HEK293T (cell line): ENCODE measurements at regions not wholly inside any gene's neighbourhood (a gene's known extent, or its start where the extent isn't known, plus 50 kb on each side); places are given as distances from the start of the nearest gene placed in this dataset.

Experiments
- CTCF ChIA-PET: fragments of 350-600 bp; formaldehyde crosslinking; extraction: SDS; loops from one replicate; lab custom pipeline; 2021; ENCODE audit warnings: antibody characterized with exemption, inconsistent platforms; lab: Yijun Ruan, JAX
- POLR2A ChIA-PET: fragments of 350-600 bp; formaldehyde crosslinking; extraction: SDS; loops from one replicate; lab custom pipeline; 2020; ENCODE audit warnings: antibody characterized with exemption, inconsistent platforms; lab: Yijun Ruan, JAX
- DNase-seq: peaks from one replicate; pipeline ENCODE4 v3.0.0; 2012; ENCODE audit warnings: mixed read lengths; ENCODE audit errors: extremely low spot score
- ARNT ChIP-seq: fragments of 450-650 bp; IDR thresholded peaks from 2 replicates; pipeline ENCODE4 v1.6.1; 2017; ENCODE audit warnings: mild to moderate bottlenecking
- BHLHE40 ChIP-seq: fragments of 450-650 bp; IDR thresholded peaks from 2 replicates; pipeline ENCODE4 v1.6.1; 2016; ENCODE audit warnings: mild to moderate bottlenecking, moderate library complexity, borderline replicate concordance
- CTBP1 ChIP-seq: fragments of 450-650 bp; IDR thresholded peaks from 2 replicates; pipeline ENCODE4 v1.6.1; 2016; ENCODE audit warnings: borderline replicate concordance
- ELF4 ChIP-seq: fragments of 450-650 bp; IDR thresholded peaks from 2 replicates; pipeline ENCODE4 v1.6.1; 2017; ENCODE audit warnings: antibody characterized with exemption
- FOXA1 ChIP-seq: fragments of 450-650 bp; IDR thresholded peaks from 2 replicates; pipeline ENCODE4 v1.6.1; 2016; ENCODE audit warnings: mild to moderate bottlenecking
- FOXK2 ChIP-seq: fragments of 450-650 bp; IDR thresholded peaks from 2 replicates; pipeline ENCODE4 v1.6.1; 2016; ENCODE audit warnings: mild to moderate bottlenecking
- FOXM1 ChIP-seq: fragments of 450-650 bp; IDR thresholded peaks from 2 replicates; pipeline ENCODE4 v1.6.1; 2017; ENCODE audit warnings: mild to moderate bottlenecking, borderline replicate concordance
- HDGF ChIP-seq: fragments of 450-650 bp; IDR thresholded peaks from 2 replicates; pipeline ENCODE4 v1.6.1; 2017; ENCODE audit warnings: antibody characterized with exemption, borderline replicate concordance
- L3MBTL2 ChIP-seq: fragments of 450-650 bp; conservative IDR thresholded peaks from 2 replicates; pipeline ENCODE4 v1.6.1; 2016; ENCODE audit warnings: mild to moderate bottlenecking
- LEF1 ChIP-seq: fragments of 450-650 bp; IDR thresholded peaks from 2 replicates; pipeline ENCODE4 v1.6.1; 2017; ENCODE audit warnings: mild to moderate bottlenecking, borderline replicate concordance
- NFRKB ChIP-seq: fragments of 450-650 bp; IDR thresholded peaks from 2 replicates; pipeline ENCODE4 v1.6.1; 2016; ENCODE audit warnings: mild to moderate bottlenecking, moderate library complexity
- PKNOX1 ChIP-seq: fragments of 450-650 bp; IDR thresholded peaks from 2 replicates; pipeline ENCODE4 v1.6.1; 2016
- SP1 ChIP-seq: fragments of 450-650 bp; IDR thresholded peaks from 2 replicates; pipeline ENCODE4 v1.6.1; 2017
- SUZ12 ChIP-seq: fragments of 450-650 bp; IDR thresholded peaks from 2 replicates; pipeline ENCODE4 v1.6.1; 2016; ENCODE audit warnings: mild to moderate bottlenecking
- TARDBP ChIP-seq: fragments of 450-650 bp; IDR thresholded peaks from 2 replicates; pipeline ENCODE4 v1.6.1; 2016
- ZNF384 ChIP-seq: fragments of 450-650 bp; IDR thresholded peaks from 2 replicates; pipeline ENCODE4 v1.6.1; 2016

- ChIA-PET CTCF (no interaction called here), POLR2A (no interaction called here)
- TF ChIP-seq PKNOX1 (no peak), ZNF384 (no peak), CTBP1 (no peak), FOXM1 (no peak), SP1 (no peak), BHLHE40 (no peak), L3MBTL2 (no peak), TARDBP (no peak), ELF4 (no peak), ARNT (no peak), HDGF (no peak), FOXA1 (no peak), SUZ12 (no peak)
- DNase-seq, result no peak
Observed at GRCh38 chr3:55333923-55334322, 153.2 kb downstream of the WNT5A start.

DNA sequence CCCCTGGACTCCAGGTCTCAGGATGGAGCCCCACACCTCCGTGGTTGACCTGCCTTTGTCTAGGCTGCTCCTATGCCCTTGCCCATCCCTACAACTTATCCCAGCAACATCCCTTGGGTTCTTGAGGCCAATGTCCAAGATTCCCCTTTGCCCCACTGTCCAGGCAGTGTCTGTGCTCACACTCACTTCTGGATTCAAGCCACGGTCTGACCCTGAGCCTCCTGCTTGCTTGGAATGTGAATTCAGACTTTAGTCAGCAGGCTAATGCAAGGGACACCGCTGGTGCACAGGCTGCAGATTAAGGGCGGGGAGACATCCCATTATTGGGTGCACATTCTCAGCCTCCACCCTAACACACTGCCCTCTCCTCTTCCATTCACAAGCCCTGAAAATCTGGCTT is 154.1 kb downstream of the WNT5A start:
- DNase-seq, result no peak
- POLR2A ChIA-PET, result no interaction called here
- TF ChIP-seq FOXM1 (no peak), ZNF384 (no peak), TARDBP (no peak), HDGF (no peak), LEF1 (no peak), BHLHE40 (no peak), SUZ12 (no peak), SP1 (no peak), L3MBTL2 (no peak), ARNT (no peak), PKNOX1 (no peak), CTBP1 (no peak), FOXK2 (no peak), FOXA1 (no peak), NFRKB (no peak), ELF4 (no peak)
- CTCF ChIA-PET, result no interaction called here

- TF ChIP-seq CTBP1, result no peak
- no peak for TF ChIP-seq FOXM1
- no peak for TF ChIP-seq FOXA1
- no peak for TF ChIP-seq PKNOX1
- no peak for TF ChIP-seq HDGF
- no peak for TF ChIP-seq ARNT
- DNase-seq, result no peak
- ChIA-PET POLR2A (no interaction called here), CTCF (no interaction called here)
Observed at GRCh38 chr3:55332176-55332575, 154.9 kb downstream of the WNT5A start.

DNA sequence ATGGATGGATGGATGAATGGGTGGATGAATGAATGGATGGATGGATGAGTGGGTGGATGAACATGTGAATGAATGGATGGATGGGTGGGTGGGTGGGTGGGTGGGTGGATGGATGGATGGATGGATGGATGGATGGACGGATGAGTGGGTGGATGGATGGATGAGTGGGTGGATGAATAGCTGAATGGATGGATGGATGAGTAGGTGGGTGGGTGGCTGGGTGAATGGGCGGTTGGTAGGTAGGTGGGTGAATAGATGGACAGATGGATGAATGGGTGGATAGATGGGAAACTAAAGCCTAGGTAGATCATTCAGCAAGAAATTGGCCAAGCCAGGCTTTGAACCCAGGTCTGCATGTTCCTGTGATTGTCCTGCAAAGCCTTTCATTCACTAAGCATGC is 155.6 kb downstream of the WNT5A start:
- no peak for DNase-seq
- ChIA-PET POLR2A (no interaction called here), CTCF (no interaction called here)
- no peak for TF ChIP-seq HDGF
- no peak for TF ChIP-seq SUZ12
- no peak for TF ChIP-seq FOXM1
- TF ChIP-seq ARNT, result no peak
- TF ChIP-seq SP1, result no peak
- no peak for TF ChIP-seq ZNF384
- no peak for TF ChIP-seq CTBP1
- no peak for TF ChIP-seq TARDBP
- no peak for TF ChIP-seq FOXA1
- TF ChIP-seq NFRKB, result no peak
- TF ChIP-seq BHLHE40, result no peak
- TF ChIP-seq ELF4, result no peak
- TF ChIP-seq L3MBTL2, result no peak
- TF ChIP-seq LEF1, result no peak
- no peak for TF ChIP-seq FOXK2
- no peak for TF ChIP-seq PKNOX1

- TF ChIP-seq ARNT, result no peak
- TF ChIP-seq BHLHE40, result no peak
- no peak for TF ChIP-seq ELF4
- no peak for TF ChIP-seq FOXM1
- TF ChIP-seq FOXA1, result no peak
- TF ChIP-seq TARDBP, result no peak
- TF ChIP-seq LEF1, result no peak
- no peak for TF ChIP-seq NFRKB
- no peak for TF ChIP-seq CTBP1
- no peak for TF ChIP-seq PKNOX1
- DNase-seq, result no peak
- ChIA-PET CTCF (no interaction called here), POLR2A (no interaction called here)
Observed at GRCh38 chr3:55330756-55331155, 156.3 kb downstream of the WNT5A start.

DNA sequence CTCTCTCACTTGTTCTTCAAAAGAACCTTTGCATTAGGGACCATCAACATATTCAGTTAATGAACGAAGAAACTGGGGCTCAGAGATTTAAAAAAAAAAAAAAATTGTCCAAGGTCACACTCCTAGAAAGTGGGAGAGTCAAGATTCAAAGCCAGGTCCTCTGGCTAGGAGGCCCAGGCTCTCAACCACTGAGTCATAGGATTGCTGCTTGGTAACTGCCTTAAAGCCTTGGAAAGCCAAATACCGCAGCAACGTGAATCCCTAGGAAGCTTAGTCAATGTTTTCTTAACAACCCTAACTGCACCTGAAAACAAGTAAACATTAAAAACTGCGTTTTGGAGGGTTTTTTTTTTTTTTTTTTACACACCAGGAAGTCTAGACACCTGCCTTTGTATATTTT is 156.8 kb downstream of the WNT5A start:
- POLR2A ChIA-PET, result no interaction called here
- no peak for DNase-seq
- CTCF ChIA-PET, result no interaction called here
- no peak for TF ChIP-seq CTBP1
- no peak for TF ChIP-seq BHLHE40
- no peak for TF ChIP-seq L3MBTL2
- TF ChIP-seq NFRKB, result no peak
- no peak for TF ChIP-seq FOXA1
- TF ChIP-seq HDGF, result no peak
